ENCODE measurements at regions not wholly inside any gene's neighbourhood (a gene's known extent, or its start where the extent isn't known, plus 50 kb on each side); places are given as distances from the start of the nearest gene placed in this dataset.

GRCh38 chr12:102569803-102570202 lies 89.4 kb upstream of the IGF1 start:
- TF ChIP-seq EP300 (IDR thresholded peaks at IDR 0.05) (no peak), POLR2A (IDR thresholded peaks at IDR 0.05; ENCODE audit: low read depth) (no peak), POLR2AphosphoS5 (IDR thresholded peaks at IDR 0.05) (no peak)
- TF ChIP-seq, protein P1, sequence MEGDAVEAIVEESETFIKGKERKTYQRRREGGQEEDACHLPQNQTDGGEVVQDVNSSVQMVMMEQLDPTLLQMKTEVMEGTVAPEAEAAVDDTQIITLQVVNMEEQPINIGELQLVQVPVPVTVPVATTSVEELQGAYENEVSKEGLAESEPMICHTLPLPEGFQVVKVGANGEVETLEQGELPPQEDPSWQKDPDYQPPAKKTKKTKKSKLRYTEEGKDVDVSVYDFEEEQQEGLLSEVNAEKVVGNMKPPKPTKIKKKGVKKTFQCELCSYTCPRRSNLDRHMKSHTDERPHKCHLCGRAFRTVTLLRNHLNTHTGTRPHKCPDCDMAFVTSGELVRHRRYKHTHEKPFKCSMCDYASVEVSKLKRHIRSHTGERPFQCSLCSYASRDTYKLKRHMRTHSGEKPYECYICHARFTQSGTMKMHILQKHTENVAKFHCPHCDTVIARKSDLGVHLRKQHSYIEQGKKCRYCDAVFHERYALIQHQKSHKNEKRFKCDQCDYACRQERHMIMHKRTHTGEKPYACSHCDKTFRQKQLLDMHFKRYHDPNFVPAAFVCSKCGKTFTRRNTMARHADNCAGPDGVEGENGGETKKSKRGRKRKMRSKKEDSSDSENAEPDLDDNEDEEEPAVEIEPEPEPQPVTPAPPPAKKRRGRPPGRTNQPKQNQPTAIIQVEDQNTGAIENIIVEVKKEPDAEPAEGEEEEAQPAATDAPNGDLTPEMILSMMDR (IDR thresholded peaks at IDR 0.05) = no peak
